Pancreas (tissue), 10 donors: ENCODE measurements at regions not wholly inside any gene's neighbourhood (a gene's known extent, or its start where the extent isn't known, plus 50 kb on each side); places are given as distances from the start of the nearest gene placed in this dataset.

Experiments
- ATAC-seq, 4 donors: fragments of 200-7000 bp; cut with Tn5 transposase; one replicate each; pipeline versions ENCODE4 v1.8.0 to v1.9.1; 2020; ENCODE audit warnings: mild to moderate bottlenecking in 4 of 4, moderate library complexity in 4 of 4
- DNase-seq, 6 donors: peaks; one replicate each; pipeline ENCODE4 v3.0.0-alpha.2; 2020
- FAIRE-seq: peaks from 2 replicates; lab custom pipeline; 2012; peaks lifted over from hg19 to GRCh38; lab: Jason Lieb, UNC
- H3K27ac ChIP-seq, 4 donors: fragments of 200-600 bp; sonication (generic); 1 replicate in 3 of 4; 2 replicates in 1 of 4; pipeline versions ENCODE4 v1.5.0 to v1.8.0; 2020
- H3K27me3 ChIP-seq, 4 donors: fragments of 200-600 bp; one replicate each; pipeline ENCODE4 v1.8.0; 2021
- H3K36me3 ChIP-seq, 3 donors: fragments of 200-600 bp; sonication (generic) in 1 of 3; one replicate each; pipeline versions ENCODE4 v1.5.0 to v1.8.0; 2020 to 2021
- H3K4me1 ChIP-seq, 3 donors: fragments of 200-600 bp; one replicate each; pipeline ENCODE4 v1.8.0; 2021
- H3K4me3 ChIP-seq, 4 donors: fragments of 200-600 bp; sonication (generic) in 2 of 4; one replicate each; pipeline versions ENCODE4 v1.5.0 to v1.8.0; 2020 to 2021
- H3K9me3 ChIP-seq, 4 donors: fragments of 200-600 bp; one replicate each; pipeline ENCODE4 v1.8.0; 2021
- WGBS, 2 donors: extraction: QIAGEN DNeasy Blood & Tissue Kit; methylation state at CpG; one replicate each; pipeline ENCODE4 v1.1.7; 2013; 5-methylcytosine and 5-hydroxymethylcytosine counted together
- intact Hi-C, 3 donors: fragments of 100-400 bp; cut with DNase I; formaldehyde crosslinking; loops; one replicate each; pipeline versions ENCODE4 v1.11.1 to v1.14.2; 2022
- TF ChIP-seq, protein P1 (sequence below), 4 donors: fragments of 200-600 bp; sonication (generic) in 3 of 4; IDR thresholded peaks; one replicate each; pipeline versions ENCODE4 v1.5.0 to v1.8.0; 2021; ENCODE audit warnings: antibody characterized with exemption in 4 of 4
- donor health status: healthy with polysubstance abuse.
- donor health status: DM: no; HTN: no; CAD: no; lungs with moderate emphysema.
- donor health status: DM: no; HTN: no; CAD: no.
- donor health status: control.
- donor health status: control.
- donor health status: Bipolar disorder and iron deficiency.
- donor health status: DM: yes; HTN: yes; CAD: no.
- donor health status: DM: no; HTN: no; CAD: no.
- donor health status: DM: no; HTN: no; CAD: no.
- donor health status: DM: yes; HTN: yes; CAD: no.

DNA sequence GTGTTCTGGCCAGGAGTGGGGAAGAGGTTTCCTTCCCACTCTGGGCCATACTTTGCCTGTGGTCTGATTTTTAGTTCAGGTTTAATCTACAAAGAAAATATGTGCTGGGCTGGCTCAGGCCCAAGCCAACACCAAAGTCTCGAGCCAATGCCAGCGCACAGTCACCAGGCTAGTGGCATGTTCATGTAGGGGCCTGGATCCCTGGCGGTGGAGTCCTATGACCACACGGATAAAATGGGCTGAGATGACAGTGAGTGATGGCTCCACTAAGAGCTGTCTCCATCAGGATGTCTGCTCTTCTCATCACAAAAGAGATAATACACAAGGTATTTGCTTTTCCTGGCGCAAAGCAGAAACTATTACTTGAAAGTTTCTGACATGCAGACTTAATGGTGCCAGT is 92.9 kb upstream of the PTPN3 start:
- Histone ChIP-seq H3K9me3 (no peaks in the 10 kb centered on the region), H3K4me1 (no peaks in the 10 kb centered on the region), H3K4me3 (no peak overlapping the region), H3K36me3 (no peaks in the 10 kb centered on the region), H3K27ac (no peak overlapping the region), H3K27me3 (no peaks in the 10 kb centered on the region)
- intact Hi-C loops, result no loop called here
- ATAC-seq (no peak), FAIRE-seq (no peak), DNase-seq (no peak)
- TF ChIP-seq, protein P1, sequence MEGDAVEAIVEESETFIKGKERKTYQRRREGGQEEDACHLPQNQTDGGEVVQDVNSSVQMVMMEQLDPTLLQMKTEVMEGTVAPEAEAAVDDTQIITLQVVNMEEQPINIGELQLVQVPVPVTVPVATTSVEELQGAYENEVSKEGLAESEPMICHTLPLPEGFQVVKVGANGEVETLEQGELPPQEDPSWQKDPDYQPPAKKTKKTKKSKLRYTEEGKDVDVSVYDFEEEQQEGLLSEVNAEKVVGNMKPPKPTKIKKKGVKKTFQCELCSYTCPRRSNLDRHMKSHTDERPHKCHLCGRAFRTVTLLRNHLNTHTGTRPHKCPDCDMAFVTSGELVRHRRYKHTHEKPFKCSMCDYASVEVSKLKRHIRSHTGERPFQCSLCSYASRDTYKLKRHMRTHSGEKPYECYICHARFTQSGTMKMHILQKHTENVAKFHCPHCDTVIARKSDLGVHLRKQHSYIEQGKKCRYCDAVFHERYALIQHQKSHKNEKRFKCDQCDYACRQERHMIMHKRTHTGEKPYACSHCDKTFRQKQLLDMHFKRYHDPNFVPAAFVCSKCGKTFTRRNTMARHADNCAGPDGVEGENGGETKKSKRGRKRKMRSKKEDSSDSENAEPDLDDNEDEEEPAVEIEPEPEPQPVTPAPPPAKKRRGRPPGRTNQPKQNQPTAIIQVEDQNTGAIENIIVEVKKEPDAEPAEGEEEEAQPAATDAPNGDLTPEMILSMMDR (IDR thresholded peaks at IDR 0.05), result no peak
- 67 to 70% methylated on average over 5 of the region's 5 CpGs for WGBS, 2 donors

DNA sequence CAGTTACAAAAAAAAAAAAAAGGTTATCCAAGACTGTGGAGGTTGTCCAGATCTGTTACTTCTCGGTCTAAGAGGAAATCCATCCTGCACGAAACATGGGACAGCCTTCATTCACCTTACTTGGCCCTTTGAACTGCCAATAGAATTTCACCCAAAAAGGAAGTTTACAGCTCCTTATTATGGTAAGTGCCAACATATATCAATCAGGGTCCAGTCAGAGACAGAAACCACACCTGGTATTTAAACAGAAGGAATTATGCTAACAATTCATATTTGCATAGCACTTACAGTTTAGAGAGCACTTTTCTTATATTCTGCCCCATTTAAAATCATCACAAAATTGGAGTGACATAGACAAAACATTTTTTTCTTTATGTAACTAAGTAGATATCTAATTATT is 93.6 kb upstream of the PTPN3 start:
- 92% methylated on average over 2 of the region's 2 CpGs for WGBS, 2 donors
- FAIRE-seq (no peak), ATAC-seq (no peak), DNase-seq (no peak)
- Histone ChIP-seq H3K4me1 (no peaks in the 10 kb centered on the region), H3K4me3 (no peak overlapping the region), H3K36me3 (no peaks in the 10 kb centered on the region), H3K27me3 (no peaks in the 10 kb centered on the region), H3K9me3 (no peaks in the 10 kb centered on the region), H3K27ac (no peak overlapping the region)
- TF ChIP-seq, protein P1 (IDR thresholded peaks at IDR 0.05), result no peak
- intact Hi-C loops, result no loop called here

DNA sequence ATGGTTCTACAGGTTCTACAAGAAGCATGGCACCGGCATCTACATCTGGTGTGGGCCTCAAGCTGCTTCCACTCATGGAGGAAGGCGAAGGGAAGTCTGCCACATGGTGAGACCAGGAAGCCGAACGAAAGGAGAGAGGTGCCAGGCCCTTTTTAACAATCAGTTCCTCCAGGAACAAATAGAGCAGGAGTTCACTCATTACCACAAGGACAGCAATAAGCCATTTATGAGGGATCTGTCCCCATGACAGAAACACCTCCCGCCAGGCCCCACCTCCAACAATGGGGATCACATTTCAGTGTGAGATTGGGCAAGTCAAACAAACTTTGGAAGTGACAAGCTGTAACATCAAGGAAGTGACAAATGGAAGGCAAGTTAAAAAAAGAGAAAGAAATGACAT is 95.5 kb upstream of the PTPN3 start:
- H3K9me3 ChIP-seq, result no peaks in the 10 kb centered on the region
- no peaks in the 10 kb centered on the region for H3K4me1 ChIP-seq
- no peak overlapping the region for H3K27ac ChIP-seq
- ATAC-seq (no peak), DNase-seq (no peak), FAIRE-seq (no peak)
- TF ChIP-seq, protein P1 (IDR thresholded peaks at IDR 0.05), result no peak
- 95% methylated on average over 5 of the region's 5 CpGs for WGBS, 2 donors
- H3K4me3 ChIP-seq, result no peak overlapping the region
- no peaks in the 10 kb centered on the region for H3K27me3 ChIP-seq
- intact Hi-C loops, result no loop called here
- no peaks in the 10 kb centered on the region for H3K36me3 ChIP-seq

GRCh38 chr9:109597496-109597895 is 99.4 kb upstream of the PTPN3 start:
- Histone ChIP-seq H3K27ac (no peak overlapping the region), H3K4me1 (no peaks in the 10 kb centered on the region), H3K4me3 (no peak overlapping the region), H3K9me3 (no peaks in the 10 kb centered on the region), H3K36me3 (no peaks in the 10 kb centered on the region), H3K27me3 (no peaks in the 10 kb centered on the region)
- no peak for FAIRE-seq
- WGBS, 2 donors, result 86 to 97% methylated on average over 3 of the region's 3 CpGs
- intact Hi-C loops, result no loop called here
- DNase-seq, result no peak
- no peak for ATAC-seq
- TF ChIP-seq, protein P1 (IDR thresholded peaks at IDR 0.05), result no peak

- no peak overlapping the region for H3K27ac ChIP-seq
- DNase-seq (no peak), ATAC-seq (no peak), FAIRE-seq (no peak)
- no peaks in the 10 kb centered on the region for H3K27me3 ChIP-seq
- TF ChIP-seq, protein P1 (IDR thresholded peaks at IDR 0.05), result no peak
- intact Hi-C loops, result no loop called here
- 95 to 100% methylated on average over 2 of the region's 2 CpGs for WGBS, 2 donors
- no peaks in the 10 kb centered on the region for H3K36me3 ChIP-seq
- H3K9me3 ChIP-seq, result no peaks in the 10 kb centered on the region
- H3K4me3 ChIP-seq, result no peak overlapping the region
- H3K4me1 ChIP-seq, result no peaks in the 10 kb centered on the region
Measured at GRCh38 chr9:109599131-109599530, 101.0 kb upstream of the PTPN3 start.
